Activated T-cell treated with anti-CD3 and anti-CD28 coated beads for 4 hours (primary cell): ENCODE measurements at regions not wholly inside any gene's neighbourhood (a gene's known extent, or its start where the extent isn't known, plus 50 kb on each side); places are given as distances from the start of the nearest gene placed in this dataset.
"Not testable (repeated sequence)": the region's sequence is repeated elsewhere in the genome, so short reads cannot be mapped to it uniquely, and the experiment has no call there.

Source experiments
- DNase-seq: peaks from one replicate; pipeline ENCODE4 v3.0.0-alpha.2; 2020

DNA sequence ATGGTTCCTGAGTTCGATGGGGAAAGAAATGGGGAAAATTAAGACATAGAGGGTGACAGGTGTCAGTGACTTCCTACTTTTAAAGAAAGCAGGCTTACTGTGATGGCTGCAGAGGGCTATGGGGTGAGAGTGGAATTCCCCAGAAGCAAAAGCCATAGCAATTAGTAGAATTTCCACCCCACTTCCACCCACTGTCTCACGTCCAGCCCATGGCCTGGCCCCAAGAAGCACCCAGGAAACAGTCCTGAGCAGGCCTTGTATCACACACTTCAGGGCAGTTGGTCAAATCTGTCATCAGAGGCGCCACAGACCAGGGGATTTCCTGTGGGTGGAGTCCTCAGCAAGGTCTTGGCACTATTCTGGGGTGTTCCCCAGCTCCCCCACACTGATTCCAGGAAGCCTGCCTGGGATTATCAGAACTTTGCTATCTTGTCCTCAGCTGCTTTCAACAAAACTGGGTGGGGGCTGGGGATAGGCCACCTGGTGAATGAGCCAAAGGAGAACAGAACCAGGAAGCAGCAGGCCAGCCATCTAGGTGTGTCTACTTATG, 120.1 kb upstream of the CCND2 start:
- DNase-seq = peak; percentile 53

DNA sequence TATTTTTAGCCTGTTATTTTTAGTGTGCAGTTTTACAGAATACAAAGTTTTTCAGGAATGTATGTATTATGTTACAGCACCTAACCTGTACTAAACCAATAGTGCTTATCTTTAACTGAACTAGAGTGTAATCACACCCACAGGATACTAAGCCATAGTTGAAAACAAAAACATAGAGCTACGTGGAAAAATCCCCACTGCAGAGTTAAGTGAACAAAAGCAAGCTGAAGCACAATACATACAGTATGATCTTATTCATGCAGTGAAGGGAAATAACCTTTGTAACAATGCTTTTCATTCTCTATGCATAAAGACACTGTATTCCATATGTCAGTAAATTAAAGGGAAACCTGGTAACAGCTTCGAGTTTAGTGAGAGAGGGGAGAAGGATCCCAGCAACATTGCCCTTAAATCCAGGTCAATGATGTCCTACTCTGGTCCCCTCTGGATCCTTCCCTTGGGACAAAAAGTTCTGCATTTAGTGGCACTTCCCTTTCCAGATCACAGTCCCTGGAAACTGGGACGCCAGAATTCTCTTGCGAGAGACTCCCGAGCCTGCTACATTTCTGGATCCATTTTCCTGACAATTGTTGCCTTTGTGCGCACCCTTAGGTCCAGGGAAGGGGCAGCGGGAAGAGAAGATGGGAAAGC, 121.3 kb upstream of the CCND2 start:
- DNase-seq = no peak

DNA sequence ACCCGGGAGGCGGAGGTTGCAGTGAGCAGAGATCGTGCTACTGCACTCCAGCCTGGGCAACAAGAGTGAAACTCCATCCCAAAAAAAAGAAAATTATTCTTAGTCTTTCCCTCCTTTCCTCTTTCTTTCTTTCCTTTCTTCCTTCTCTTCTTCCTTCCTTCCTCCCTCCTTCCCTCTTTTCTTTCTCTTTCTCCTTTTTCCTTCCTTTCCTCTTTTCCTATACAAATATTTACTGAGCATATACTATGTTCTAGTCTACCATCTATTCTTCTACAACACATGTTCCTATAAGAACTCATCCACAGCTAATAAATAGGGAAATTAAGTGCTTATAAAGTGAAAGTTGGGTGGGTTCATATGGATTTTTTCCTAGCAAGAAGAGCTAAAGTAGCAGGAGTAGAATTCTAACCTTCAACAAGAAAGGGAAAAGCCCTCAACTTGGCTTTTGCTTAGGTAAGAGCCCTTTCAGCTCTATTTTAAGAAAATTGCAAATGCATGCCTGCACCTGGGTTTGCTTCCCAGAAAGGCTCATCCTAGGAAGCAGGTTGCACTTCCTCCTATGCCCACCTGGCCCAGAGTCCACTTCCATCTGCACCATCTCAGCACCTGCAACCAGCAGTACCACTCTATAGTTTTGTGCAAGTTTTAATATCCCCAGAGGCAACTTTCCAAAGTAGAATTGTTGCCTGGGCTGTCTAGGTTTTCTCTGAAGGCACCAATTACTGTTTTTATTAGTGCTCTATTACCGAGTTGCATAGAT, 122.0 kb upstream of the CCND2 start:
- DNase-seq = no peak

DNA sequence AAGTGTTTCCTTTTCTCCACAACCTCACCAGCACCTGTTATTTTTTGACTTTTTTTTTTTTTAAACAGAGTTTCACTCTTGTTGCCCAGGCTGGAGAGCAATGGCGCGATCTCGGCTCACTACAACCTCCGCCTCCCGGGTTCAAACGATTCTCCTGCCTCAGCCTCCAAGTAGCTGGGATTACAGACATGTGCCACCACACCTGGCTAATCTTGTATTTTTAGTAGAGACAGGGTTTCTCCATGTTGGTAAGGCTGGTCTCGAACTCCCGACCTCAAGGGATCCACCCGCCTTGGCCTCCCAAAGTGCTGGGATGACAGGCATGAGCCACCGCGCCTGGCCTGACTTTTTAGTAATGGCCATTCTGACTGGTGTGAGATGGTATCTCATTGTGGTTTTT, 123.2 kb upstream of the CCND2 start:
- not testable (repeated sequence) for DNase-seq

DNA sequence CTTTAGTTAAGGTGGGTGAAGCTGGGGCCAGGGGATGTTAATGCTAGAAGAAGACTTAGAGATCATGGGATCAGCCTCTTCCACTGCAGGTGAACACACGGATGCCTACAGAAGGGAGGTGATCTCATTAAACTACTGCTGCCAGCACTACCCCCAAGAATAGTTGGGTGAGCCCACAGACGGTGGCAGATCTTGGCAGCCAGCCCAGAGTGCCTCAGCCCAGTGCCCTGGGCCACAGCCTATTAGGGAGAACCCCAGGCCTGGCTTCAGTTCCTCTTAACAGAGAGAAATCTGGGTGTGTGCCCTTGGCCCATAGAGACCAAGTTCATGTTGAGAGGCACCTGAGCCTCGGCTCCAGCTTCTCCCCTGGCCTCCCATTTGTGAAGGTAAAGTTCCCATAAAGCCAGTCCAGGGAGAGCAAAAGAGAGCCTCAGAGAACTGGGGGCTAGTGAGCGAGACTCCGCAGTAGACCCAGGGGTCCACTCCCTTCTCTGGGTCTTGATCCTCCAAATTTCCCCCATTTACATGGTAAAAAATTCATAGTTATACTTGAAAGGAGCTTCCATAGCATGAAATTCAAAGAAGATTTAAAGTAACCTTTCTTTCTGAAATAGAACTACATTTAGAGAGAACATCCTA, 125.0 kb upstream of the CCND2 start:
- DNase-seq = no peak

DNA sequence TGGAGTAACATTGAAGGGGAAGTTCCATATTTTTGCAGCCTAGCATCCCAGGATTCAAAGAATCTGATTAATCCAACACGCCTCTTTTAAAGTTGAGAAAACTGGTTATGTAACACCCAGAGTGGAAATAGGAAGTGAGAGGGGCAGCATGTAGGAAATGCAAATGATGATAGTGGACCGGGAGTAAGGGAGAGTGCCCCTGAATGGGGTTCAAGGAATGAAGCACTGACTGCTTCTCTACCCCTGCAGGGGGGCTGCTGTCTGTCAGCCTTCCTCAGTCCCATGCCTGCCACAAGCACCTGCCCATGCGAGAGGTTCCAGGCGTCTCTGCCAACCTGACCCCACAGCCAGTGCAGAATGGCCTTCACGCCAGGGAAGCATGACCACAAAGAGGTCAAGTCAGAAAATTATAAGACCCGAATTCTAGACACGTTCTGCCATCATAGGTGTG, 126.5 kb upstream of the CCND2 start:
- no peak for DNase-seq

DNA sequence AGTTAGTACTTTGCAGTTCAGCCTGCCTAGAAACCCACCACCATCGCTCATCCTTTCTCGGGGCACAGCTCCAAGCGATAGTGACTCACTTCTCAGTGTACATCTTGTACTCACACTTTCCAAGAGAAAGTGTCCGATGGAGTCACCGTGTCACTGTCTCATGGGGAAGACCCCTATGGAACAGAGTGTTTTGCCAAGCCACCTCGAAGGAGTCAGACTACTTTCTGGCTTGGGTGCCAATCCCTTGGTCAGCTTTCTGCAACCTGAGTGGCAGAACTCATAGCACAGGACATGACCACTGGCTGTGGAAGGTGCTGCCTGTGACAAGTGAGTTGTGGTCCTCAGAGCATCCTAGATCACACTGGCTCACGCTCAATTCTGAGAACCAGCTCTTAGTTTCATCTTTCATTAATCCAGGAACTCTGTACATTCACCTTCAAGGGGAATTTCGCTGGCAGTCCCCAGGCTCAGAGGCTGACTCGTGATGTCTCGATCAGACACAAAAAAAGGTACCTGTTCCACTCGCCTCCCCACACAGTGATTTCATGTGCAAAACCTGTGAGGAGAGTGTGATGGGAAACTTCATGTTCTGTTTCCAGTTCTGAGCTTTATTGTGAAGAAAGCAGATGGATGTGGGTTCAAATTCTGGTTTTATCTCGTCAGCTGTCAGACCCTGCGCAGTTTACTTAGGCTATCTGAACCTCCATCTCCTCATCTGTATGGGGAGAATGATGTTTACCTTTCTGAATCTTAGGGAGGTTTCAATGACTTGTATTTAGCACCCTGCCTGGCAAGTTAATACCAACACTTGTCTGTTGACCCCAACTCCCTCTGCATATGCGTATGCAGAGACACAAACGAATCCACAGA, 127.3 kb upstream of the CCND2 start:
- DNase-seq = peak; percentile 31

DNA sequence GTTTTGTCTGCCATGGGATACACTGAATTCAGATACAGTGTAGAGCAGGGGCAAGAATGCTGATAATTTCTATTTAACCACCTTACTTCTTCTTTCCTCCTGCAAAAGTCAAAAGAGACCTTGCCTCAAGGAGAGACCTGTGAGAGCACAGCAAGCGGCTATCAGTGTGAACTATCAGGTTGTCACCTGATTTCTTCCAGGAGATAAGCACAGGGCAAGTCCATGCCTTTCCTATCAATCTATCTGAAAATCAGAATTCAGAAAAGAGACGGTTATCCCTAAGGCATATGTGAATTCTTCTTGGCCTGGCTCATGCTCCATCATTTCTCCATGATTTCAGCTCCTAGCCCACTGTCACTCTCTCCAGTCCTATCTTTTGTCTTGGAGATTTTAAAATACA, 128.9 kb upstream of the CCND2 start:
- DNase-seq = no peak

DNA sequence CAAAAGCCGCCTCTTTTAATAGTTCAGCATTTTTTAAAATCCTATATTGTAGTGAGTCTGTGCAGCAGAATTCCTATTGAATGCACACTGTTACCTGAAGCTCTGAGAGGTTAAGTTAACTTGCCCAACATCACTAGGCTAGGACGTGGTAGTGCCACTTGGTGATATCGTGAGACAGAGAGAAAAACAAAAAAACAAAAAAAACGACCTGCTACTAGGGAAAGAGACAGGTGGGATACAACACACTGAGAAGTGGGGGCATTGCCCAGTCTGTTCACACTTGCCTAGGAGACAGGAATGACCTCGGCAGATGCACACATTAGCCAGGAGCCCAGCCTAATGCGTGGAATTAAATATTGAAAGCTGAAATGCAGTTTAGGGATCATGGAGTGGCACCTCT, 129.7 kb upstream of the CCND2 start:
- DNase-seq = no peak

DNA sequence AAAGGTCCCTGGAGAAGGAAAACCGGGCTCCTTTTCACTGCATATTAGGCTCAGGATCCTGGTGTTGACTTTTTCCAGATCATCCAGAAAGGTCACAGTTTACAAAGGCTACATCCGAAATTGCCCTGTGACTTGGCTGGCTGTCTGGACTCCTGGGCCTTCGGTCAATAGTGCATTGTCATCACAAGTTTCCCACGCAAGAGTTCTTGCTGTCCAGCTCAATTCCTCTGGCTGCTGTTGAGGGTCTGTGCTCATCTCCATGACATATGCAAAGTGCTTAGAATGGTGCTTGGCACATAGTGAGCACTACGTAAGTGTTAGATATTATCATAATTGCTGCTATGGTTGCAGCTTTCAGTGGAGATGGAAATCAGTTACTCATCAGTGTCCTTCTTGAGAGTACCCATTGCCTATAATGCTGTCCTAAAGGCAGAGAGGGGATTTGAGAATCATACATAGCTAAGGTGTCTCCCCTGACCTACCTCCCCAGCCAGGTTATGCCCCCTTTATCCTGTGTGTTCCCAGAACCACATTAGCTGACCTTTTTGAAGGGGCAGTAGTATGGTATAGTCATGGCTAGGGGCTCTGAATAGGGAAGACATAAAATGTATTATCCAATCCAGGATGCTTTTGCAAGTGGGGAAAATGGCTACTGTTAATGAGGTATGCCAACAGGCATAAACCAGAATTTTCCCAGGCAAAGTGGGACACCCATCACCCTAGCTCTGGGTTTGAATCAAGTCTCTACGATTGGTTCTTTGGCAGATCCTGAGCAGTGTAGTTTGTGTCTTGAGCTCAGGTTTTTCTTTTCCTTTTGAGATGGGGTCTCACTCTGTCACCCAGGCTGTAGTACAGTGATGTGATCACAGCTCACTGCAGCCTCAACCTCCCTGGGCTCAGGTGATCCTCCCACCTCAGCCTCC, 132.0 kb upstream of the CCND2 start:
- no peak for DNase-seq

DNA sequence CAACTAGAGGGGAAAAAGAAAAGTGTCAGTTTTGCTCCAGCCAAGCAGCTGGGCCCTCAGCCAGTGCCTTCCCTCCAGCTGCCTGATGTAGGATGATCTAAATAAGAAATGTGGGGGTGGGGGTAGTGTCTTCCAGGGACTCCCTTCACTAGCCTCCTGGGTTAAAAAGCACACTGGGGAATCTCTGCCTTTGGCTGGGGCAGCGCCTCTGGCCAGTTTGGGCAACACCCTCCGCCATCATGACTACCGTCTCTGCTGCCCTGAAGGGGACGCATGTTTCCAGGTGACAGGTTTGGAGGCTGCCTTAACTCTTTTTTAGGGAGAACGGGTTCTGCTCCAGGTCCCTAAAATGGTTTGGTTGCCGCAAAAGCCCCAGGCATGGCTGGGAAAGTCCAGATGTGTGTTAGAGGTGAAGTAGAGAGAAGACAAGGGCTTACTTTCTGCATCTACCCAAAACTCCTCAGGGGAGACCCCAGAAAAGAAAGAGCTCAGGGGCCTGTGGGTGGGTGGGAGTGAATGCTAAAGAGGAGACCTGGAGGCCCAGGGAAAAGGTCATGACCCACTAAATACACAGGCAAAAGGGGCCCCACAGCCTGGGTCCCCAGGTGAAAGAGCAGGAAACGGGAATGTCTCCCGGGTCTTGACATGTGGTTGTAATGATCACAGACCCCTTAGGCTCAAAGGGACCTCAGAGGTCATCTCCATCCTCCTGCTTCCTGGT, 132.8 kb upstream of the CCND2 start:
- DNase-seq = no peak

DNA sequence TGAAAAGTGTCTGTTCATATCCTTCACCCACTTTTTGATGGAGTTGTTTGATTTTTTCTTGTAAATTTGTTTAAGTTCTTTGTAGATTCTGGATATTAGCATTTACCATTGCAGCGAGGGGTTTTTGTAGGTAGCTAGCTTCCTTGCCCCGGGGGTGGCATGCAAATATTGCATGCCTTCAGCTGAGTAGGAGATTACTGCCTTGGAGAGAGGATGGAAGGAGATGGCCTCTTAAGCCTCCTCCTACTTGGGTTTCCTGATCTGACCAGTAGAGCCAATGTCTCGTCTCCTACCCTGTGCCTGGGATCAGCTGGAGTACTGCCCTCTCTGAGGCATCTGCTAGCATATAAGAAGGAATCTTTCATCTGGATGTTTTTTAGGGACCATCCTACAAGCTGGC, 134.4 kb upstream of the CCND2 start:
- DNase-seq = no peak

DNA sequence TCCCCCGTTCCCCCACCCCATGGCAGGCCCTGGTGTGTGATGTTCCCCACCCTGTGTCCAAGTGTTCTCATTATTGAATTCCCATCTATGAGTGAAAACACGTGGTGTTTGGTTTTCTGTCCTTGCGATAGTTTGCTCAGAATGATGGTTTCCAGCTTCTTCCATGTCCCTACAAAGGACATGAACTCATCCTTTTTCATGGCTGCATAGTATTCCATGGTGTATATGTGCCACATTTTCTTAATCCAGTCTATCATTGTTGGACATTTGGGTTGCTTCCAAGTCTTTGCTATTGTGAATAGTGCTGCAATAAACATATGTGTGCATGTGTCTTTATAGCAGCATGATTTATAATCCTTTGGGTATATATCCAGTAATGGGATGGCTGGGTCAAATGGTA, 135.0 kb upstream of the CCND2 start:
- not testable (repeated sequence) for DNase-seq

DNA sequence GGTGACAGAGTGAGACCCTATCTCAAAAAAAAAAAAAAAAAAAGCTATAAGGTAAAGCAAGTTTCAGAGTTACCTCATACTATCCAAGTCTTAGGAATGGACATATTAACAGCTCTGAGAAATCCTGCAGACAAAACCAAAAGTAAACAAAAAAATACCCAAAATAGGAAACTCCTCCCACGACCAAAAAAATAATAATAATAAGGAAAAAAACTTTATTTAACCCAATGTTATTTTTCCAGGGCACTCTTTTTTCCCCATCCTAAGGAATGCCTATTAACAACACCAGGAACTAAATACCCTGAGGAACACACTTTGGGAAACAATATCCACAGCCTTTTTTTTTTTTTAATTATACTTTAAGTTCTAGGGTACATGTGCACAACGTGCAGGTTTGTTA, 135.5 kb upstream of the CCND2 start:
- no peak for DNase-seq

DNA sequence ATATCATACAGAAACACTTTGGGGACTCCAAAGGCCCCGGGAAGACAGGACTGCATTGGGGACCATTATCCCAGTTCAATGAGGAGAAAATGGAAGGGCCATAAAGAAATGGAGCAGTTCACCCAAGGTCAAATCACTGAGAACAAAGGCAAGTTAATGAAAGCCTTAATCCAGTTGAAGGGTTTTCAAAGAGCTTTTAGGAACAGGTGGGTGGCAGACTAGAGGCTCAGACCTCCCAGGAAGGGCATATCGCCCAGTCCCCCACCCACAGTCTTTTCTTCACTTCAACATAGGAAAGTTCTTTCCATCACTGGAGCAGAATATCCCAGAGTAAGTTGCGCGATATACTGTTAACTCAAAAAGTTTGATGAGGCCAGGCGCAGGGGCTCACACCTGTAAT, 136.1 kb upstream of the CCND2 start:
- DNase-seq = no peak

DNA sequence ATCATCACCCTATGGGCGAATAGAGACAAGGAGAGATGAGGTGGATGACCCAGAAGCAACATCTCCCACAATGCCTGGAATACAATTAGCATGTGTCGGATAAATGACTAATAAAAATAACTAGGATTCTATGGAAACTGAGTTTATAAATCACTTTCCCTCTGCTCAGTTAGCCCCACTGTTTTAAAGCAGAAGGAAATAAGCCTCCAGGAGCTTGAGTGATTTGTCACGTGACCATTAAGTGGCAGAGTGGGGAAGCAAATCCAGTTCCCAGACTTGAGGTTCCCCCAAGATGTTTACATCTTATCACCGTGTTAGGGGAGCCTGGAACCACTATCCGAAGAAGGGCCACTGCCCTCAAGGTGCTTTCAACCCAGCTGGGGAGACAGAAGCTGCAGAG, 136.5 kb upstream of the CCND2 start:
- DNase-seq = no peak

DNA sequence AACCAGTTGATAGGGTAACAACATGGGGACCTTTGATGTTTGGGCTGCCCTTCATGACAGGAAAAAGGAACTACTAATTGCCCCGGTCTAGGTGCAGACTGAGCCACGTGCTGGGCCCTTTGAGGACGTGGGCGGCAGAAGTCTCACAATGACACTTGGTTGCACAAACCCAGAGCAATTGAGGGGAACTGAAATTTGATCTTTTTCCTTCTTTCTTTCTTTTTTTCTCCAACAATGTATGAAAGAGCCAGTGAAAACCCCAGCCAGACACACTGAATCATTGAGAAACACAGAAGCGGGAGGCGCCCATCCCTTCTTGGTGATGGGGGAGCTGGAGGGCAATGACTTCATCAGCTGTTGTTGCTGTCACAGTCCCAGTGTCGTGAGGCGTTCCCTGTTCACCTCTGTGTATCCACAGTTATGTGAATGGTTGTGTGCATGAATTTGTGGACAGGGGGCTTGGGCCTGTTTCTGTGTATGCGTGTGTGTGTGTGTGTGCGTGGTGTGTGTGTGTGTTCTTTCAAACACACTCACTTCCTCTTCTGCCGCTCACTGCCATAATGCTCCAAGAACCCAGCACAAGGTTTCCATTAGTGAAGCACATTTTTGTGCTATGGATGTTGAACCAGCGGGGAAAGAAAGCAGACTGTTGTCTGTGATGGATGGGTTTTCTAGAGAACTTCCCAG, 137.5 kb upstream of the CCND2 start:
- DNase-seq = no peak

DNA sequence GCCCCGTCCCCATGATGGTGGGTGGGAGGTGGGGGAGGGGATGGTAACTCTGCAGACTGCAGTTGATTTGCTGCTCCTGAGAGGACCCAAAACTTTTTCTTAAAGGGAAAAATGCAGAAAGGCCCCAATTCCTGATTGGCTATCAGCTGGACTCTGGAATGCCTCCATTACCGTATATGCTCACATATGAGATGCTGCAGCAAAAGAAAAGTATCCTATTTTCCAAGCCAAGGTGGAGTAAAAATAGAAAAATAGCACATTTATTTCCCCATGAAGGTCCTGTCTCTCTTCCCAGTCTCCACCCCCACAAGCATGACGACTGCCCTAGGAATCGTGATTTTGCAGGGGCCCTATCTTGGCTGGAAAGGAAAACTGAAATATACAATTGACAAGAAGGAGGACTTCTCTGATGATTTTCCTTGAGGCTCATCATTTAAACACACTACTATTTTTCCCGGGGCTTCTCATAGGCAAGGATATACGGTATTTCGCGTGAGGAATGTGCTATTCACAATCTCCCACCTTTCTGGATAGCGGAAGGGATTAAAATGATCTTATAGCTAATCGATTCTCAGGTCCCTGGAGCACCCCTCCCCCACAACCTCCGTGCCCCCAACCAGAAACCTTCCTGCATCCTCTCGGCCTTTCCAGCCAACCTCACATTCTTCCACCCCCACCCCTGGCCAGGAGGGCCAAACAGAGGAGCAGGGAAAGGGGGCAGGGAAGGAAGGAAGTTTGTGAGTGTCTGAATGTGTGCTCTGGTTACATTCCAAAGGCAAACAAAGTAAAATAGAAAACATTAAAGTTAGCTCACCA, 138.9 kb upstream of the CCND2 start:
- DNase-seq = no peak

DNA sequence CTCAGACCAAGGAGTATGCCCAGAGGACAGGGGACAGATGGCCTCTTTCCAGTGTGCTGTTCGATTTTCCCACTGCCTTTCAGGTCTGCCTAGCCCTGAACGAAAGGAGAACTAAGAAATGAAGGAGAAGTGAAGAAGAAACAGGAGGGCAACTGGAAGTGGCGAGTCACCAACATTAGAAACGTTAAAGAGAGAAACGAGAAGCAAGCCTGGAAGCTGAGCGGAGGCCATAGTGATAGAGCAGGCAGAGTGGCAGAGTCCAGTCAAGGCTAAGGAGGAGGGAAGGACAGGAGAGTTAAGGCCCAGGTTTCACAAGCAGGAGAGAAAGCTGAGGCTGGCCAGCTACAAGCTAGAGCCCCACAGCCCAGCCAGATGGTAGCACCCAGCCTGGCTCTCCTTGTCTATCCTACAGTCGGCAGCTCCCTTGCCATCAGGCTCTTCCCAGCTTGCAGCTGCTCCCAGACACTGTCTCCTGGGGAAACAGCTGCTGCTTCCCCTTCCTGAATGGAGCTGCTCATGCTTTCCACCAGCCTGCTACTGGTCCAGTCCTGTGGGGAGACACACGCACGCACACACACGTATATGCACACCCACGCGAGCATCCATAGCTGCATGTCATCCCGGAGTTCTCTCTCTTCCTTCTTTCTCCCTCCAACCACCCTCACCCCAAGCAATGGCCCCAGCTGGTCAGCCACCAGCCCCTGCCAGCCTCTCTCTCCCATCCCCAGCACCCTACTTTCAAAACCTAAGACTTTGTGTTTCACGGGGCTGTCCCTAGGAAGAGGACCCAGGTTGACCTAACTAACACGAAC, 139.7 kb upstream of the CCND2 start:
- no peak for DNase-seq
